ENCODE measurements at regions not wholly inside any gene's neighbourhood (a gene's known extent, or its start where the extent isn't known, plus 50 kb on each side); places are given as distances from the start of the nearest gene placed in this dataset.

DNA sequence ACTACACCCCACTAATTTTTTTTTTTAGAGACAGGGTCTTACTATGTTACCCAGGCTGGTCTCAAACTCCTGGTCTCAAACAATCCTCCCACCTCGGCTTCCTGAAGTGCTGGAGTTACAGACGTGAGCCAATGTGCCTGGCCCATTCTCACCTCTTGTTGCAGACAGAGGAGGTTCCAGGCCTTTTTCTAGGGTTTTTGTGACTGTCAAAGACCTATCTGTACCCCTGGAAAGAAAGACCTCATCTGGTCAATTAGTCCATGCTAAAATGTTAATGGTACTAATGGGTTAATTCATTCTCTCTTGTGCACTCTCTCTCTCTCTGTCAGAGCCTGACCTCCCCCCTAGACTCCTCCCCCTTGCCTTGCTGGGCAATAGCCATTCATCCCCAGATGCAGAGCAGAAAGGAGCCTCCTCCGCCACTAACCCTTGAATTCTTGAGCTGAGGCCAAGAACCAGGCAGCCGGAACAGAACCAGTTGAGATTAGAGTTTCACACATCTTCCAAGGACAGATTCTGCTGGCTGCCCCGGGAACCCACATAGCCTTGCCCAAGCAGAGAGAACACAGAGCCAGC, 209.7 kb downstream of the SKIDA1 start:
- peak; percentile 98 for FAIRE-seq

DNA sequence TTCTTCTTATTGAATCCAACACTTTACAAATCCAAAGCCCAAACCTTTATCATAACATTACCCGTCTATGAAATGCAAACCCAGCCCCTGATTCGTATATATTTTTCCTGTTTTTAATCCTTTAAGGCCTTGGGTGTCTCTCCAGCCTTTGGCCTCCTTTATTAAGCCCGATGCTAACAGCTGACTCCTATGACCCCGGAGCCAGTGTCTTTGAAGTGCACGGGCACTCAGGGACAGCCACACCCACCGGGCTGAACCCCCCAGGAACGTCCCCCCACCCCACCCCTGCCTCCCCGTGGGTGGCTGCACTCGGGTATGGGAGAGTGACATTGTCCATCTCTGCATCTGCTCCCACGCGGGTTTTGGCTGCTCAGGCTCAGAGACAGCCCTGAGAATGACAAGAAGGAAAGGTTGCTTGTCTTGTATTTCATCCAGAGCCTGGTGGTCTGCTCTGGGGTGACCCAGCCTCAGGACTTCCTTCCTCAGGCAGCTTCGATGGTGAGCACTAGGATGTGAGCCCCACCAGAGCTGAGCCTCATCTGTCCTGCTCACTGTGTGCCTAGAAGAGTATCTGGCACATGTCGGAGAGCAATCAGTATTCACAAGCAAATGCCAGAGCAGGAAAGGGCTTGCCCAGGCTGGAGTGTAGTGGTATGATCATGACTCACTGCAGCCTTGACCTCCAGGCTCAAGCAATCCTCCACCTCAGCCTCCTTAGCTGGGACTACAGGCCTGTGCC, 210.4 kb downstream of the SKIDA1 start:
- no peak for FAIRE-seq

DNA sequence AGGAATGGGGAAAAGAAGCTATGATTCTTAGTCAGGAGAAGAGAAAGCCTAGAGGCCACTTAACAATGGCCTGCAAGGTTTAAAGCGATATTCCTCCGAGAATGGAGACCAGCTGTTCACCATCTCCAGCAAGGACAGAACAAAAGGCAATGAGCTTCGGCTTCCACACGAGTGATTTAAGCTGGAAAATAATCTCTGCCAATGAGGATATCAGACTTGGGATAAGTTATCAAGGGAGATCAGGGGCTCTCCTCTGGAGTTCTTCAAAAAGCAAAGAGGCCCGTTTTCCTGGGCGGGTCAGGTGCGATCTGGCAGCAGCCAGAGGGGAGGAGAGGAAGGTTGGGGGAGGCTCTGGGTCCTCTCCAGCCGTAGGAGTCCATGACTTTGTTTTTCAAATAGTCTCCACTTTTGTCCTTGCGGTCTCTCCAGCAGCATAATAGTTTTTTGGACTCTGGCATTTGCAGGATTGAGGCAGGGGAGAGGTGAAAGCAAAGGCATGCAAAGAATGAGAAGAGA, 211.3 kb downstream of the SKIDA1 start:
- FAIRE-seq, result peak; percentile 97

DNA sequence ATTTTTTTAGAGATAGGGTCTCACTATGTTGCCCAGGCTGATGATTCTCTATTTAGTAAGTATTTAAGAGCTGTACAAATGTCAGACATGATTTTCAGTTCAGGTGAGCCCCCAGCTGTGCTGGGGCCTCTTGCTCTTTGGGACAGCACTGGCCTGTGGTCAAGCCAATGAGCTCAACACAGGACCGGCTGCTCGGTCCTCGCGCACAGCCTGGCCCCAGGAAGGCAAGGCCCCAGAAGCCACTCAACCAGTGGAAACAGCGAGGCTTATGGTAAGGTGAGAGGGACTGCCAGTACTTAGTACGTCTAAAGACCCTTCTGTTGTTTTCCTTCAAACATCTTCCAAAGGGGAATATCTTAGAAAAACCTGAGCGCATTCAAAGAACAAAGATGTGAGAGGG, 211.8 kb downstream of the SKIDA1 start:
- no peak for FAIRE-seq

DNA sequence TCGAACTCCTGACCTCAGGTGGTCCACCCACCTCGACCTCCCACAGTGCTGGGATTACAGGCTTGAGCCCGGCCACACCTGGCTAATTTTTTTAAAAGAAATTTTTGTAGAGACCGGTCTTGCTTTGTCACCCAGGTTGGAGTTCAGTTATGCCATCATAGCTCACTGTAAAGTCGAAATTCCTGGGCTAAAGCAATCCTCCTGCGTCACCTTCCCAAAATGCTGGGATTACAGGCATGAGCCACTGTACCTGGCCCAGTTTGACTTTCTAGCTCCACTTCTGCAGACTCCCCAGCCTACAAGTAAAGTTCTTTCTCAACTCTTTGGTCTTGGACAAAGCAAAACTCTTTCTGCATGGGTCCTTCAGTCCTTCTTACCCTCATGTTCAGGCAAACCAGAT, 214.1 kb downstream of the SKIDA1 start:
- no peak for FAIRE-seq

DNA sequence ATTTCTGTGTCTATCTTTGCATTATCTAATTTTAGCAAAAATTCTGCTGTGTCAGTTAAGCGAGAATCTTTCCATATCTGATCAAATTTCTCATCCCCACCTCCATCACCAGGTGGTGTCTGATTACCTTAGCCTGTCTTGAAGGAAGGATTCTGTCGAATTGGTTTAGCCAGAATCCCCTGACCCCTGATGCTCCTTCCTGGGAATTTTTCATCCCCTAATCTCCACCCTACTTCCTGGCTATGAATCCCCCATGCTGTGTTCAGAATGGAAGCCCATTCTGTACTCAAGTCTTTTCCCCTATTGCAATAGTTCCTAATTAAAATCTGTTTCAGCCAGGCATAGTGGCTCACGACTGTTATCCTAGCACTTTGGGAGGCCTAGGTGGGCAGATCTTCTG, 216.1 kb downstream of the SKIDA1 start:
- FAIRE-seq, result no peak

DNA sequence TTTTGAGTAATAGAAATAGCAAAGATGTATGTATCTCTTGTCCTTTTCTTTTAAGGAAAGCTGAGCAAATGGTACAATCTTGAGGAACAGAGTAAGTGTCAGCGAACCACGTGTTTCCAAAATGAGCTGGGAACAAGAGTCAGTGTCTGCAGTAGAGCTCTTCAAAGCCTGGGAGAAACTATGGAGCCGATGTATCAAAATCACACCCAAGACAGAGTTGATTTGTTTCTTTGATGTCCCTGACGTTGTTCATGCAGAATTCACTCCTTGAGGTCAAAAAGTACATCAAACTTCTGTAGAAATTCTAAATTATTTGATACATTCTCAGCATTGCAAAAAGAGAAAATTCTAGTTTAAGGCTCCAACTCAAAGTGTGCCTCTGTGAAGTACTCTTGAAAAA, 216.5 kb downstream of the SKIDA1 start:
- FAIRE-seq, result no peak

DNA sequence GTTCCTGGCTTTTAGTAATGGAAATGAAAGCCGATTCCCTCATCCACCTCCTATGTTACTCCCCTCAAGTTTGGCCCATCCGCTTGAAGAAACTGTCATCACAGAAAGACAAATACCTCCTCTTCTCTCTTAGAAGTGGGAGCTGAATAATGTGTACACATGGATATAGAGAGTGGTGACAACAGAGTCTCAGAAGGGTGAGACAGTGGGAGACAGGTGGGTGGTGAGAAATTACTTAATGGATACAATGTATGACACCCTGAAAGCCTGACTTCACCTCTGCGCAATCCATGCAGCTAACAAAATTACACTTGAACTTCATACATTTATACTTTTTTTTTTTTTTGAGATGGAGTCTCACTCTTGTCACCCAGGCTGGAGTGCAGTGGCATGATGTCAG, 217.5 kb downstream of the SKIDA1 start:
- no peak for FAIRE-seq

DNA sequence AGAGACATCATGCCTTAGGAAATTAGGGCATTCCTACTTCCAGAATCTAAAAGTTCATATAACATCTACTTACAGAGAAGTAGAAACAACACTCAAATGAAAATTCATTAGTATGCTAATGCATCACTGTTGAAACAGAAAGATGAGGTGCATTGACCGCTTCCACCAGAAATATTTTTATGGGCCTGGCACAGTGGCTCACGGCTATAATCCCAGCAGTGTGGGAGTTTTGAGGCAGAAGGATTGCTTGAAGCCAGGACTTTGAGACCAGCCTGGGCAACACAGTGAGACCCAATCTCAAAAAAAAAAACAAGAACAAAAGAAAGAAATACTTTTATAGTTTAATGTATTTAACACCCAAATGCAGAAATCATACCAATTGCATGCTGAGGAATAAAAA, 220.9 kb downstream of the SKIDA1 start:
- FAIRE-seq, result no peak

DNA sequence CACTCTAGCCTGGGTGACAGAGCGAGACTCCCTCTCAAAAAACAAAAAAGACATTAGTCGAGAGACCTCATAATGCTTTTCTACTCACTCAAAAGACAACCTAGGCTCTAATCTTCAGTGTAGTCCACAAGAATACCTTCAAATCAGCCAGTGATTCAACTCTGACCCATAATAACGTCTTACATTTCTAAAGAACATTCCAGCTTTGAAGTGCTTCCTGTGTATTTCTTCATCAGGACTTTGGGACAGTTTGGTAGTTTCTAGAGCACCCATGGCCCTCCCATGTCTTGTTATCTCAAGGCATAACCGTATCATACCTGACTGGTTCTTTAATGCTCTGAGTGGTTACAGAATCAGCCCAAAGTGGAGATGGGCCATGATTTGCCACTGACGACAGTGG, 221.3 kb downstream of the SKIDA1 start:
- peak; percentile 63 for FAIRE-seq

DNA sequence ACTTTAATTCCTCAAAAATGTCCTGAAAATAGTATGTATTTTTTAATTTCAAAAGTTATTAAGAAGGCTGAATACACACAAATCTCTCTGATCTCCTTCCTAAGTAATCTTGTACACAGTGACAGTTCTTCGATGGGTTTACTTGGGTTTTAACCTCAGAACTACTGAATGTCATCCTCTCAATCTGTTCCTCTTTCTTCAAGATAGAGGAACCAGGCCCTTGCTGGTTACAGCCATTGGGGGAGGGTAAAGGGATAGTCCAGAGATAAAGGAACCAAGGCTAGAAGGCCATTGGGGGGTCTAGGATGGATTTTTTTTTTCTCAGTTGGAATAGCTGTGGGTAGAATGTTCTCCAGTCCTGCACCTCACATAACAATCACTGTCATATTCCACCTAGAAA, 224.9 kb downstream of the SKIDA1 start:
- no peak for FAIRE-seq

DNA sequence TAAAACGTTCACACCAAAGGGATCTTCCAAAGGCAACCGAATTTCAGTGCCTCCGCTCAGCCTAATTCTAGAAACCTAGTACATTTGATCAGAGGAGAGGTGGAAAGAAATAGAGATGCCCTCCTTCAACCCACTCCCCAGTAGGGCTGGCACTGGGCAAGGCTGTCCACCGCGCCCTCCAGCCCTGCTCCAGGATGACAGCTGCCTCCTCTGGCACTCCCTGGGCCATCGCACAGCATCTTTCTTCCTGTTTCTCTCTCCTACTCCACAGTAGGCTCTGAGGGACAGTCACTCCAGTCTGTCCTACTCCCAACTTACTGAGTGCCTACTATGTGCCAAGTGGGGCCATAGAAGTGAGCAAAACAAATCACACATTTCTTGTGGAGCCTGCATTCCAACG, 226.2 kb downstream of the SKIDA1 start:
- no peak for FAIRE-seq

DNA sequence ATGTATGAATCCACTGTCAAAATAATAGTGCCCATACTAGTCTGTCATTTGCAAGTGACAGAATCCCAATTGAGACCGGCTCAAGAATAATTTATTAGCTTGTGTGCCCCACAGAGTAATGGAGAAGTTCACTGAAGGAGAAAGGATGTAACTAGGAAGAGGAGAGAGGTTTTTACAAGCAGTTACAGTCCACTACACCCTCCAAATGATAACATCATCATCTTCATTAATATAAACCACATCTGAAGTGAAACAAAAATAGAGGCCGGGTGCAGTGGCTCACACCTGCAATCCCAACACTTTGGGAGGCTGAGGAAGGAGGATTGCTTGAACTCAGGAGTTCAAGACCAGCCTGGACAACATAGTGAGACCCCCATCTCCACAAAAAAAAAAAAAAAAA, 226.8 kb downstream of the SKIDA1 start:
- no peak for FAIRE-seq

DNA sequence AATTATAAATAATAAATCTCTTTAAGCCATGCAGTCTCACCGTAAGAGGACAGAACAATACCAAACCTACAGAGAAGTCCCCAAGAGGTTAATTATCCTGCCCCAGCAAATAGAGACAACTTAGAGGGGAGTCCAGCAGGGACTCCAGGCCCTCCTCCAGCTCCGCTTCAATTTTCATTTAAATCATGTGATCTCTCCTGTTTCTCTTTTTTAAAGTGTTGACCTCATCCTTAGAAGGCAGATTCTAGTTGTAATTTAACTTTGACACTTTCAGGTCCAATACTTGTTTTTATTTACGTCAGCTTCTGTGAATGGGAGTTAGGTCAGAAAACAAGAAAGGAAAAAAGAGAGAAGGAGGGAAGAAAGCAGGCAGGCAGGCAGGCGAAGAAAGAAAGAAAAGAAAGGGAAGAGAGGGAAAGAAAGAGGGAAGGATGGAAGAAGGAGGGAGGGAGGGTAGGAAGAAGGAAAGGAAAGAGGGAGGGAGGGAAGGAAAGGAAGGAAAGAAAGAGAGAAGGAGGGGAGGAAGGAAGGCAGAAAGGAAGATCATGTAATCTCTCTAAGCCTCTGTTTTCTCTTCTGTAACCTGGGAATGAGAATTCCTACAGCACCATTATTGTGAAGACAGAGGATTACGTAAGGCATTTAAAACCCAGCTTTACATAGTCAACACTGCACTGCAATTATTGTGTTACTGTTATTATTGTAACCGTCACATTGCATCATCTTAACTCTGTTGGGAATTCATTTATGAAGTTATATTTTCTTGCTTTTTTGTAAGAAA, 227.7 kb downstream of the SKIDA1 start:
- peak; percentile 97 for FAIRE-seq

DNA sequence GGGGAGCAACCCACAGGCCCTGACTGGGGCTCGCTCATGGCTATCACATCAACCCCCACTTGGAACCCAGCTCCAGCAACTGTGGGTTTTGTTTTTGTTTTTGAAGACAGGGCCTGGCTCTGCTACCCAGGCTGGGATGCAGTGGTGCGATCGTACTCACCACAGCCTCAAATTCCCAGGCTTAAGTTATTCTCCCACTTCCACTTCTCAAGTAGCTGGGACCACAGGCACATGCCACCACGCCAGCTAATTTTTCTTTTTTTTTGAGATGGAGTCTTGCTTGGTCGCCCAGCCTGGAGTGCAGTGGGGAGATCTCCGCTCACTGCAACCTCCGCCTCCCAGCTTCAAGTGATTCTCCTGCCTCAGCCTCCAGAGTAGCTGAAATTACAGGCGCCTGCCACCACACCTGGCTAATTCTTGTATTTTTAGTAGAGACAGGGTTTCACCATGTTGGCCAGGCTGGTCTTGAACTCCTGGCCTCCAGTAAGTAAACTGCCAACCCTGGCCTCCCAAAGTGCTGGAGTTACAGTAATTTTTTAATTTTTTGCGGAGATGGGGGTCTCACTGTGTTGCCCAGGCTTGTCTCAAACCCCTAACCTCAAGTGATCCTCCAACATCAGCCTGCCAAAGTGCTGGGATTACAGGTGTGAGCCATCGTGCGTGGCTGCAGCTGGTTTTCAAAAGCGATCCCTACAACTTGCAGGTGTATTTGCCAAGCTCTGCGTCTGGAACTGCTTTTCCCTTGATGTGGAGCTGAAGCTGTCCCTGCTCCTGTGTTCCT, 228.7 kb downstream of the SKIDA1 start:
- no peak for FAIRE-seq

DNA sequence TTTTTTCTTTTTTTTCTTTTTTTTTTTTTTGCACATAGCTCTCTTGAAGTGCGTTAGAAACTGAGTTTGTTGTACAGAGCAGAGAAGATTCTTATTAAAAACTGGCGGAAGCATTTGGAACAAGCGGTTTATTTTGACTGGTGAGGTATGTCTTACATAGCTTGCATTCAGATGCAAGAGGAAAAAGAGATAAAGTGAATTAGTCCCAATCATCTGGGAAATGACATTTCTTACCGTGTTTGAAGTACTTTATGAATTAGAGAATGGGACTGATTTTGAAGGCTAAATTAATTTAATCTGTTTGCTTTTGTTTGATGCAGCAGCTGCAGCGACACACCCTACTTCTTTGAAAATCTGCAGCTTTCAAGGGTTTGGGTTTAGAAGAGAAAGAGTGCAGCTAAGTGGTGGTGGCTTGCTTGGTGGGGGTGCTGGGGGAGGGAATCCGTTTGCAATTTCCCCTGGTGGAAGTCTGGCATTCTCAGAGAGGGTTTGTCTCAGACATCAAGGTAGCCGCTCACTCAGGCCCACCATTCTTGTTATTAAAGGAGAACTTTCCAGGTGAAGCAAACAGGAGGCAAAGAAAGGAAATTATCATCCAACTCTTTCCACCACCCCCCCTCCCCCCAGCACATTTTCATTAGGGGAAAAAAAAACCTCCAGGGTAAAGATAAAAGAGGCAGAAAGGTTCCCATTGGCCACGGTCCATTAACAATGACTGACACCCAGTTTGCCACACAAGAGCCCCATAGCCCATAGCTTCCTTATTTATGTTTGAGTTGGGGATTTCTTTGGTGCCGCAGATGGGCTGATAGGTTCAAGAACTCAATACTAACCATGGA, 231.7 kb downstream of the SKIDA1 start:
- no peak for FAIRE-seq

DNA sequence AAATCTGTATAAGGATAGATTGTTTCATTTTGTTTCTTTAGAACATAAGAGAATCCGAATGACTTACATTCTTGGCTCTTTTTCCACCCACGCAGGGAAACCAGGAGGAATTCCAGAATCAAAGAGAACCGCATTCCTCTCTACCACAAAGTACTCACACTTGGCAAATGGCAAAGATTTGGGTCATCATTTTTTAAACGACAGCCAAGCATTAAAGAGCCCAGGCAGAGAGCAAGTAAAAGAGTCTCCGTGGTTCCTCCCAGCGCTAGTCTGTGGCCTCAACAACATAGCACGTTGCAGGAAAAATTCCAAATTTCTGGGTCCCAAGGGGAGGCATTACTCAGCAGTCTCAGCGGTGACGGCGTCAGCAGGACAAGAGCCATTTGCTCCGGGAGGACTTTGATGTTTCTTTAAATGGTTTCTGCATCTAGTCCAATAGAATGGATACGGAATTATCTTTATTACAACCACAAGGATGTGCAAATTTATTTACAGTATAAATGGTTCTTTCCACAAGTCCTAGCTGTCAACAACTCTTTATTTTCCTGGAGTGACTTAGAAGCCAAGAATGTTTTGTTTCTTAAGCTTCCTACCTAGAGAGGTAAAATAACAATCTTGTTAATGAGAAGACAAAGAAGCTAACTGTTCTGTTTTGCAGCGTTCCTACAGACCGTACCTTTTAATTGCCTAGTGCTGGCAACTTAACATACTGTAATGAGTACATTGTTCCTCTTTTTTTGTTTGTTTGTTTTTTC, 232.5 kb downstream of the SKIDA1 start:
- peak; percentile 100 for FAIRE-seq

DNA sequence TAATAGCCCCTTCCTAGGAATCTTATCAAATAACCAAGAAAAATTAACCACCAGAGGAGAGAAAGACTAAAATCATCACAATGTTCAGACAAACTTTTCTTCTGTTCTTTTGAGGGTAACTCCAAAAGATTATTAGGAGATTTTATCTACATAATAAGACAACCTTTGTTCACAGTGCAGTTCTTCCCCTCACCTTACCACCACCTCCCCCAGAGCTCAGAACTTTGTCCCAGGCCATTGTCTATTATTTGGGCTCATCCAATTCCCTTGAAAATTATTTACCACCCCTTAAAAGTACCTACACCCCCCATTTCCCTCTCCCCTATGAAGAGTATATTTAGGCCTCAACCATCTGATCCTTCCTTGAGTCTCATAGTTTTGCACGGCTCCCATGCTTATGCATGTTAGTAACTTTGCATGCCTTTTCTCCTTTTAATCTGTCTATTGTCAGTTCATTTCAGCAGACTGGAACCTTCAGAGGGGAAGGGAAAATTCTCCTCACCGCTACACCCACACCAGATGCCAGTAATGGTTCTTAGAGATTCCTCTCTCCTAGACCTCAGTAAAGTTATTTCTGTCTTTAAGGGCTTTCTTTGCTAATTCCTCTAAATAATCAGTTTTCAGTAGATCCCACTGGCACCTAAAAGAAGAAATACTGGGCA, 234.9 kb downstream of the SKIDA1 start:
- FAIRE-seq, result peak; percentile 63

DNA sequence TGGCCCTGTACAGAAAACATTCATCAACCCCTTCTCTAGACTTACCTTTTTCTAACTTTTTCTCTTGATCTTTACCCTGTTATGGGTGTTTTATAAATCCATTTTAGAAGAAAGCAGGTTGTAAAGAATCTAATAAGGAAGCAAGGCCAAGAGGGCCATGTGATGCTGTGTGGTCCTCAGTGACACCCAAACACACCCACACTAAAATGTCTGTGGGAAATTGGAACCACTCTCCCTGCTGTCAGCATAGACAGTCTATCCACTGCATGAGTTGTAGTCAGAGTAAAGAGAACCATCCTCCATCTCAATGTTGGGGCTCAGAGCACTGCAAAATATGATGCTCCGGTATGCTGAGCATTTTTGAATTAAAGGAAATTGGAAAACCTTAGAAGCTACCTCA, 235.5 kb downstream of the SKIDA1 start:
- FAIRE-seq, result no peak

DNA sequence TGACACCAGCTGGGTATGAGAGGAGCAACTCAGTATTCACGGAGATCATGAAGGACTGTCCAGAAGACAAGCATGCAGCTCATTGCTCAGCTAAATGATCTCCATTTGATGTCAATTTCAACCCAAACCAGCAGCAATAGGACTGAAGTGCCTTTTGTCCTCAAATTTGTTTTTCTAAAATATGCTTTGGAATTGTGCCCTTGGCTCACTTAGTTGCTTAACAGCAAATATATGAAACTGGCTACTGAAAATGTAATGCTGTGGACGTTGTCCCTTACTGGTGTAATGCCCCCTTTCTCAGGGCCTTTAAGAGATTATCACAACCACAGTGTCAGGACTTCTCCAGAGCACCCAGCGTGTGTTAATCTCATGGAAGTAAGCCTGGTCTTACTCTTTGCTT, 236.2 kb downstream of the SKIDA1 start:
- FAIRE-seq, result no peak
